RCC 7860 (cell line): ENCODE measurements at regions not wholly inside any gene's neighbourhood (a gene's known extent, or its start where the extent isn't known, plus 50 kb on each side); places are given as distances from the start of the nearest gene placed in this dataset.

ENCODE experiments used
- DNase-seq: peaks from one replicate; pipeline ENCODE4 v3.0.0-alpha.2; 2015; ENCODE audit warnings: low spot score
- FAIRE-seq: peaks from 2 replicates; lab custom pipeline; 2012; peaks lifted over from hg19 to GRCh38; lab: Jason Lieb, UNC

- DNase-seq, result no peak
- no peak for FAIRE-seq
These were observed 203.5 kb upstream of the PLXNC1 start for GRCh38 chr12:93944911-93945310.

GRCh38 chr12:93946542-93947150, 201.7 kb upstream of the PLXNC1 start:
- FAIRE-seq (no peak), DNase-seq (no peak)

GRCh38 chr12:93947486-93947885, 200.9 kb upstream of the PLXNC1 start:
- no peak for DNase-seq
- no peak for FAIRE-seq

GRCh38 chr12:93950311-93950710, 198.1 kb upstream of the PLXNC1 start:
- no peak for DNase-seq
- no peak for FAIRE-seq

GRCh38 chr12:93954166-93955112, 193.9 kb upstream of the PLXNC1 start:
- DNase-seq, result no peak
- FAIRE-seq, result no peak

- no peak for DNase-seq
- FAIRE-seq, result no peak
These were observed 191.8 kb upstream of the PLXNC1 start for GRCh38 chr12:93956551-93956950.

- FAIRE-seq, result no peak
These were observed 191.2 kb upstream of the PLXNC1 start for GRCh38 chr12:93957168-93957567.

GRCh38 chr12:93957870-93958269, 190.5 kb upstream of the PLXNC1 start:
- no peak for FAIRE-seq

More at GRCh38 chr12:93957168-93957567, 191.2 kb upstream of the PLXNC1 start:
- DNase-seq, result no peak

GRCh38 chr12:93959657-93960056, 188.7 kb upstream of the PLXNC1 start:
- DNase-seq (no peak), FAIRE-seq (no peak)

More at GRCh38 chr12:93957870-93958269, 190.5 kb upstream of the PLXNC1 start:
- no peak for DNase-seq

GRCh38 chr12:93960521-93960920, 187.9 kb upstream of the PLXNC1 start:
- DNase-seq (no peak), FAIRE-seq (no peak)

- FAIRE-seq (no peak), DNase-seq (no peak)
These were observed 186.0 kb upstream of the PLXNC1 start for GRCh38 chr12:93962336-93962735.

- FAIRE-seq, result no peak
These were observed 183.4 kb upstream of the PLXNC1 start for GRCh38 chr12:93964936-93965335.

GRCh38 chr12:93966516-93967133, 181.8 kb upstream of the PLXNC1 start:
- DNase-seq, result no peak
- FAIRE-seq, result no peak

More at GRCh38 chr12:93964936-93965335, 183.4 kb upstream of the PLXNC1 start:
- no peak for DNase-seq

- DNase-seq (no peak), FAIRE-seq (no peak)
These were observed 180.9 kb upstream of the PLXNC1 start for GRCh38 chr12:93967454-93967853.

GRCh38 chr12:93968536-93969285, 179.7 kb upstream of the PLXNC1 start:
- DNase-seq (no peak), FAIRE-seq (no peak)

- DNase-seq, result no peak
- FAIRE-seq, result no peak
These were observed 177.3 kb upstream of the PLXNC1 start for GRCh38 chr12:93970900-93971688.

- DNase-seq (peak; percentile 31), FAIRE-seq (no peak)
These were observed 175.8 kb upstream of the PLXNC1 start for GRCh38 chr12:93972411-93973208.

- DNase-seq (no peak), FAIRE-seq (no peak)
These were observed 174.1 kb upstream of the PLXNC1 start for GRCh38 chr12:93974252-93974651.

- DNase-seq, result no peak
- FAIRE-seq, result no peak
These were observed 172.4 kb upstream of the PLXNC1 start for GRCh38 chr12:93976024-93976423.
